Activated CD4-positive, alpha-beta T cell treated with anti-CD3 and anti-CD28 coated beads, Interleukin-2, Interleukin-4, amounts not matched to agents 100 ng/mL and 50 ng/mL, durations not matched to agents 16 hours and 8 hours (primary cell): ENCODE measurements at regions not wholly inside any gene's neighbourhood (a gene's known extent, or its start where the extent isn't known, plus 50 kb on each side); places are given as distances from the start of the nearest gene placed in this dataset.
A peak's percentile ranks its signal among the peaks of the same experiment; 100 is the strongest.
"Not testable (repeated sequence)": the region's sequence is repeated elsewhere in the genome, so short reads cannot be mapped to it uniquely, and the experiment has no call there.

Source experiments
- DNase-seq: peaks from one replicate; pipeline ENCODE4 v3.0.0-alpha.2; 2020; ENCODE audit warnings: low spot score

GRCh38 chr16:88185976-88186888, 196.5 kb upstream of the ZNF469 start:
- DNase-seq: not testable (repeated sequence)

- DNase-seq: not testable (repeated sequence)
These were observed 195.6 kb upstream of the ZNF469 start for GRCh38 chr16:88186889-88187870.

GRCh38 chr16:88188171-88188895, 194.4 kb upstream of the ZNF469 start:
- not testable (repeated sequence) for DNase-seq

- not testable (repeated sequence) for DNase-seq
These were observed 192.1 kb upstream of the ZNF469 start for GRCh38 chr16:88190592-88191095.

GRCh38 chr16:88191168-88191567, 191.6 kb upstream of the ZNF469 start:
- not testable (repeated sequence) for DNase-seq

- no peak for DNase-seq
These were observed 190.2 kb upstream of the ZNF469 start for GRCh38 chr16:88192601-88193000.

GRCh38 chr16:88193706-88194396, 188.9 kb upstream of the ZNF469 start:
- DNase-seq: peak; percentile 38

GRCh38 chr16:88194397-88195268, 188.1 kb upstream of the ZNF469 start:
- no peak for DNase-seq

- no peak for DNase-seq
These were observed 187.5 kb upstream of the ZNF469 start for GRCh38 chr16:88195269-88195705.

- no peak for DNase-seq
These were observed 186.8 kb upstream of the ZNF469 start for GRCh38 chr16:88195911-88196465.

GRCh38 chr16:88196471-88197400, 186.0 kb upstream of the ZNF469 start:
- no peak for DNase-seq

GRCh38 chr16:88197481-88198456, 185.0 kb upstream of the ZNF469 start:
- no peak for DNase-seq

- not testable (repeated sequence) for DNase-seq
These were observed 184.1 kb upstream of the ZNF469 start for GRCh38 chr16:88198457-88199295.

GRCh38 chr16:88199296-88200153, 183.2 kb upstream of the ZNF469 start:
- not testable (repeated sequence) for DNase-seq

- not testable (repeated sequence) for DNase-seq
These were observed 182.4 kb upstream of the ZNF469 start for GRCh38 chr16:88200154-88200895.
